DOHH2 (cell line): ENCODE measurements at regions not wholly inside any gene's neighbourhood (a gene's known extent, or its start where the extent isn't known, plus 50 kb on each side); places are given as distances from the start of the nearest gene placed in this dataset.

Experiments used
- H3F3A ChIP-seq: fragments of 200-600 bp; sonication (generic), shearing (Covaris generic); 2 replicates; pipeline ENCODE4 v1.6.0; 2016; ENCODE audit warnings: antibody characterized with exemption, mild to moderate bottlenecking; ENCODE audit not compliant: control insufficient read depth, insufficient read depth
- H3K27ac ChIP-seq: fragments of 200-600 bp; sonication (generic); 2 replicates; pipeline ENCODE4 v1.5.1; 2014; ENCODE audit warnings: low read depth, mild to moderate bottlenecking, low read length, moderate library complexity
- H3K27me3 ChIP-seq: fragments of 200-600 bp; sonication (generic); 2 replicates; pipeline ENCODE4 v1.6.1; 2014; ENCODE audit warnings: mild to moderate bottlenecking, low read length, mixed read lengths; ENCODE audit not compliant: control insufficient read depth
- H3K36me3 ChIP-seq: fragments of 200-600 bp; sonication (generic); 2 replicates; pipeline ENCODE4 v1.6.1; 2014; ENCODE audit warnings: mild to moderate bottlenecking, low read length, moderate library complexity, mixed read lengths; ENCODE audit not compliant: control insufficient read depth
- H3K4me1 ChIP-seq: fragments of 200-600 bp; sonication (generic); 2 replicates; pipeline ENCODE4 v1.6.1; 2014; ENCODE audit warnings: mild to moderate bottlenecking, low read length, mixed read lengths; ENCODE audit not compliant: control insufficient read depth
- H3K4me2 ChIP-seq: fragments of 200-600 bp; sonication (generic); 2 replicates; pipeline ENCODE4 v1.6.0; 2014; ENCODE audit warnings: mild to moderate bottlenecking, low read length, moderate library complexity
- H3K4me3 ChIP-seq: fragments of 200-600 bp; sonication (generic); 2 replicates; pipeline ENCODE4 v1.5.1; 2014; ENCODE audit warnings: mild to moderate bottlenecking, low read length, mixed read lengths
- H3K79me2 ChIP-seq: fragments of 200-600 bp; sonication (generic); 2 replicates; pipeline ENCODE4 v1.6.1; 2014; ENCODE audit warnings: mild to moderate bottlenecking, low read length, mixed read lengths; ENCODE audit not compliant: control insufficient read depth
- H3K9me2 ChIP-seq: fragments of 200-600 bp; sonication (generic); replicated peaks from 2 replicates; pipeline ENCODE4 v1.6.1; 2014; ENCODE audit warnings: mild to moderate bottlenecking, low read length, mixed read lengths; ENCODE audit not compliant: control insufficient read depth
- H3K9me3 ChIP-seq: fragments of 200-600 bp; sonication (generic); 2 replicates; pipeline ENCODE4 v1.6.1; 2014; ENCODE audit warnings: antibody characterized with exemption, low read length, mixed read lengths; ENCODE audit not compliant: control insufficient read depth, insufficient read depth
- H4K20me1 ChIP-seq: fragments of 200-600 bp; sonication (generic); 2 replicates; pipeline ENCODE4 v1.6.0; 2014; ENCODE audit warnings: low read depth, mild to moderate bottlenecking, antibody characterized with exemption, low read length, moderate library complexity; ENCODE audit not compliant: control insufficient read depth, insufficient read depth
- CTCF ChIP-seq: fragments of 200-600 bp; sonication (generic); IDR thresholded peaks from one replicate; pipeline ENCODE4 v1.5.1; 2014; ENCODE audit warnings: antibody characterized with exemption, mild to moderate bottlenecking, low read depth, low read length; ENCODE audit not compliant: poor library complexity, severe bottlenecking
- EZH2phosphoT487 ChIP-seq: fragments of 200-600 bp; sonication (generic); IDR thresholded peaks from 2 replicates; pipeline ENCODE4 v1.6.1; 2017; ENCODE audit warnings: borderline replicate concordance, mild to moderate bottlenecking, antibody characterized with exemption, low read length, moderate library complexity, mixed read lengths

GRCh38 chr12:125966641-125967040 is 901.4 kb downstream of the AACS start:
- TF ChIP-seq CTCF = no peak
- no peak for TF ChIP-seq EZH2phosphoT487
- Histone ChIP-seq H3K27ac (no peak overlapping the region), H3K4me2 (no peak overlapping the region), H3K79me2 (no peaks in the 10 kb centered on the region), H4K20me1 (no peaks in the 10 kb centered on the region), H3K4me3 (no peak overlapping the region), H3F3A (no peaks in the 10 kb centered on the region), H3K36me3 (no peaks in the 10 kb centered on the region), H3K9me2 (no peaks in the 10 kb centered on the region), H3K4me1 (no peaks in the 10 kb centered on the region), H3K27me3 (no peaks in the 10 kb centered on the region), H3K9me3 (no peaks in the 10 kb centered on the region)

- H3K4me3 ChIP-seq = no peak overlapping the region
- no peaks in the 10 kb centered on the region for H3K9me3 ChIP-seq
- H3K4me1 ChIP-seq = no peaks in the 10 kb centered on the region
- no peaks in the 10 kb centered on the region for H3K79me2 ChIP-seq
- no peaks in the 10 kb centered on the region for H3K36me3 ChIP-seq
- H3K27ac ChIP-seq = no peak overlapping the region
- TF ChIP-seq EZH2phosphoT487 = no peak
- TF ChIP-seq CTCF = no peak
- no peak overlapping the region for H3K4me2 ChIP-seq
- H3K9me2 ChIP-seq = no peaks in the 10 kb centered on the region
- no peaks in the 10 kb centered on the region for H3K27me3 ChIP-seq
- H4K20me1 ChIP-seq = no peaks in the 10 kb centered on the region
- no peaks in the 10 kb centered on the region for H3F3A ChIP-seq
Observed at GRCh38 chr12:125968413-125968812, 903.2 kb downstream of the AACS start.

GRCh38 chr12:125971981-125972380 is 906.7 kb downstream of the AACS start:
- no peaks in the 10 kb centered on the region for H3K36me3 ChIP-seq
- no peaks in the 10 kb centered on the region for H3K9me2 ChIP-seq
- H3K9me3 ChIP-seq = no peaks in the 10 kb centered on the region
- no peak overlapping the region for H3K4me2 ChIP-seq
- H4K20me1 ChIP-seq = no peaks in the 10 kb centered on the region
- TF ChIP-seq CTCF (no peak), EZH2phosphoT487 (no peak)
- H3K27me3 ChIP-seq = no peaks in the 10 kb centered on the region
- H3K79me2 ChIP-seq = no peaks in the 10 kb centered on the region
- no peaks in the 10 kb centered on the region for H3F3A ChIP-seq
- H3K4me1 ChIP-seq = no peaks in the 10 kb centered on the region
- H3K4me3 ChIP-seq = no peak overlapping the region
- no peak overlapping the region for H3K27ac ChIP-seq

GRCh38 chr12:125978286-125978685 is 913.1 kb downstream of the AACS start:
- H3K4me1 ChIP-seq = no peaks in the 10 kb centered on the region
- H3K4me3 ChIP-seq = no peak overlapping the region
- no peaks in the 10 kb centered on the region for H3F3A ChIP-seq
- H3K27me3 ChIP-seq = no peaks in the 10 kb centered on the region
- no peaks in the 10 kb centered on the region for H3K79me2 ChIP-seq
- no peaks in the 10 kb centered on the region for H3K9me3 ChIP-seq
- H3K4me2 ChIP-seq = no peak overlapping the region
- H3K27ac ChIP-seq = no peak overlapping the region
- H3K36me3 ChIP-seq = no peaks in the 10 kb centered on the region
- TF ChIP-seq EZH2phosphoT487 = no peak
- TF ChIP-seq CTCF = no peak
- no peaks in the 10 kb centered on the region for H4K20me1 ChIP-seq
- no peaks in the 10 kb centered on the region for H3K9me2 ChIP-seq
